HG02852 (cell line): ENCODE measurements at regions not wholly inside any gene's neighbourhood (a gene's known extent, or its start where the extent isn't known, plus 50 kb on each side); places are given as distances from the start of the nearest gene placed in this dataset.
"Not testable (repeated sequence)": the region's sequence is repeated elsewhere in the genome, so short reads cannot be mapped to it uniquely, and the experiment has no call there.

ENCODE experiments used
- ATAC-seq: cut with Tn5 transposase; IDR thresholded peaks from one replicate; pipeline ENCODE4 v1.9.1; 2021; ENCODE audit warnings: mild to moderate bottlenecking, moderate library complexity; ENCODE audit not compliant: unreplicated experiment

DNA sequence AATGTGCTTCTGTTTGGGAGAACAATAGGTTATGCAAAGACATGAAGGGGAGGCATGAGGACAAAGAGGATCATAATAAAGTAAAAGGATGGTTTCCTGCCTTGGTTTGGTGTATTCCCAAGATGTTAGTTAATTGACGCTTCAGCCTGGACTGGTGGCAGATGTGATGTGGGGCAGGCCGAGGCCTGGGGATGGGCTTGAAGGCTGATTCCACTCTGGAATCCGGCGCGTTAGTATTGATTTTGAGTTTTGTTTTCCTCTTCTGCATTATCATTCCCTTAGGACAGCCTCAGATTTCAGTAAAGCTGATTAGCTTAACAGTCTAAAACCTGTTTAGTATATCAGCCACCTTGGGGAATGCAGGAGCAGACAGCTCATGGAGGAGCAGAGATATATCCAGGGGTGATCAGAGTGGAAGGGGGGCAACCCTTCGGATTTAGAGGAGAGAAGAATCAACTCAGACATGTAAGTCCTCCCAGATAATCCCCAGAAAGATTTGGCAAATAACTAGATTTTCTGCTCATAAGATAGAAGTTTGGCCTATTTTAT lies 159.8 kb upstream of the MTPN start:
- no peak for ATAC-seq

DNA sequence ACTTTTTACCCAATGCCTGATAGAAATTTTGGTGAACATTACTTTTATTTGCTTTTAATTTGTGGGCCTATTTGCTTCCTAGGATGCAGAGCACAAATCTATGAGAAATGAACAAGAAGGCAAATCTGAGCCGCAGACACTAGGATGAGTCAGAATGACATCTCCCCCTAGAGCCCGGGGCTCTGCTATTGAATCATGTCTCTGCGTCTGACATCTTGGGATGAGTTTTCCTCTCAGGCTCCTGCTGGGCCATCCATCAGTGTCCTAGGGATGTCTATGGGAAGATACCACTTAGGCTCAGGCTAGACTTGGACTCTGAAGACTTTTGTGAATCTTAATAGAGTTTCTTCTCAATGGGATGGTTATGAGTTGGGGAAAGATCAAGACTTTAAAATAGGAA lies 157.3 kb upstream of the MTPN start:
- ATAC-seq = no peak

DNA sequence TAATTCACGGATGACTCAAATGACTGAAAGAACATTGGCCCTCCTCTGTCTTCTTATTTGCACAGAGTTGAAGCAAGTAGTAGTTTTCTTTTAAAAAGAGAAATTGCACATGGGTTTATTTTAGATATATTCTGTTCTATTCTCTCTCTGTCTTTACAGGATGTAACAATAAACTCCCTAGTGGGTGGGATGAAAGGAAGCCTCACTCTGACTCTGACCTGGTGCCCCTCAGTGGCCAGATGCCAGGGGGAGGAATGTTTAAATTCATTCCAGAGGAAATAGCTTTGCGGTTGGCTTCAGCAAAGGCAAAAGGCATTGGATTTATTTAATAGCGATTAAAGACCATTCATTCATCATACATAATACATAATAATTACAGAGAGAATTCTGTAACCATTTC lies 156.4 kb upstream of the MTPN start:
- no peak for ATAC-seq

DNA sequence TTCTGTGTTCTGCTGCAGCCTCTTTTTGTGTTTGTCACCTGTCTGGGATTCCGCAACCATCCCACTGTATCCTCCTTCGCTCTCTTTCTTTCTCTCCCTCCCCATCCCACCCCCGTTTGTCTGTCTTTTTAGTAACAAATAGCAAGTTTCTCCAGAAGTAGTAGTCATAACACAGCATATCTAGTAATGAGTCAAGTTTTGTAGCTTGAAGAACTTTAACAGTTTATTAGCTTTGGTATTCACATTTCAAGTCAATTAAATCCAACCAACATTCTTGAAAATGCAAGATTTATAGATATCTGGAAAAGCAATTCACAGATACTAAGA lies 154.1 kb upstream of the MTPN start:
- ATAC-seq = no peak

DNA sequence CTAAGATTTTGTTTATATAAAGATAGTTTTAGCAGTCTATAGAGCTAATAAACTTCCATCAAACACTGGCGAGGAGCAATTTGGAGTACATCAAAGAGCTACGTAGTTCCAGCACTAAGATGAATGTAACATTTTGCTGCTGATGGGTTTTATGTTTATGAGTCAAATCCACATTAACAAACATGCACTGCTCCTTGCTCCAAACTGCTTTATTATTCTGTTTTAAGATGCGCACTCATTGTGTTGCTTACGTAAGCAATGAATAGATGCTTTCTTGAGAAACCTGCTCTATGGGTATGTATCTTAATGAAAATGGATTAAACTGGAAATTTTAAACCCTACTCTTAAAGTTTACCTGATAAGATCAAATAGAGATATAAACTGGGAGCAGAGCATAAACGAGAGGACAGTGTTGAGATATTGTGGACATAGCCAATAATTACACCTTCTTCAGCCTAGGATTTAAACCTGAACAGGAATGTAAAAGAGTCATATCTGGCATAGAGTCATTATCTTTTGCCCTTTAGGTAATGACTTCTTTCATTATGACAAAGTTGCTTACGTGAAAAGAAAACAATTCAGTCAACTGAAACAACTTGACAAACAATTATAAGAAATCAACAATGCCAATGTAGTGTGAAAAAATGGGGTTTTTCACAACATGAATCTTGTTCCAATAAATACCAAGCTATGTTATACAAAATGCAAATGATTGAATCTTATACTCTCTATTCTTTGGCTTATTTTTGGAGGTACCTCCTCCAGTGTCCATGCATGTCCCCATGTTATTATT lies 153.5 kb upstream of the MTPN start:
- peak; percentile 43 for ATAC-seq

DNA sequence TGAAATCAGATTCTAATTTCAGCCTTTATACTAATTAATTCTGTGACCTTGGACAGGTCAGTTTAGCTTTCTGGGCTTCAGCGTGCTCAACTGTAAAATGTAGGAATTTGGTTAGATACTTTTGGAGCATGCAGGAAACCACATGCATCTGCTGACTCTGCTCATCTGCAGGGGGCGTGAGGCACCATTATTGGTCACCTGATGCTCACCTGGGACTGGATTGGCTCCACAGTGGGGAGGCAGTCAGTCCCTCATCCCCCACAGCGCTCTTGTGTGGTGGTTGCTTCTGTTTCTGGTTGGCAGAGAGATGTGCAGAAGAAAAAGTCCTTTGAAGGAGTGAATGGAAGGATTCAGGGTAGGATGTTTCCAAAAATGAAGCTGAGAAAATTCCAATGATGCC lies 150.9 kb upstream of the MTPN start:
- no peak for ATAC-seq

DNA sequence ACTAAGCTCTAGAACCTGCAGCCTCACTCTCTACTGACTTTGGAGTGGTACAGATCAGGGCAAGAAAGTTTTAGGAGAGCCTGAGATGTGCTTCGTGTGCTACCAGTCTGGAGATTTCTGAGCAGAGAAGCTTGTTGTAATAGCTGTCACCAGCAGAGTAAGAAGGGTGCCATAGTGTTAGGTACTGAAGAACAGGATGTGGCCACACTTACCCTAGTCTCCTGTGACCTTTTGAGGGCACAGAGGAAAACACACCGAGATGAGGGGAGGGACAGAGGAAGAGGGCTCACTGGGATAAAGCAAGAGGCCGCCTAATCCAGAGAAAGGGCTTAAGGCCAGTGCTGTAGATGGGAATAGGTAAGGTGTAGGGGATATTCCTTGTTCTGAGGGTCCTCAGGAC lies 146.2 kb upstream of the MTPN start:
- ATAC-seq = no peak

DNA sequence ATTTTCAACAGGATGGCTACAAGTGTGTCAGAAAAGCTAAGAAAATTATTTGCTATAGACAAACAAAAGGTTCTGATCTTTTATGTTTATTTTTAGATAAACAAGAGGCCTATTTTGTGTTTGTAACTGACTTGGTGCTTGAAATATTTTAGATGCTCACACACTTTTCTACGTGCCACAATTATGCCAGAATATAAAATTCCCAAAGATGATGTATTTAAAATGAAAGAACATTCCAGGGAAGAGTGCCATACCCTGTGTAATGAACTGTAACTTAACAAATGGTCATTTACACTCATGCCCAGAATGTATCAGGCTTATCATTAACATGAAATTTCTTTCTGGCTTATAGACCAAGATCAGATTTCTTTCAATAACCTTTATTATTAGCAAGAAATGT lies 144.9 kb upstream of the MTPN start:
- ATAC-seq = no peak

DNA sequence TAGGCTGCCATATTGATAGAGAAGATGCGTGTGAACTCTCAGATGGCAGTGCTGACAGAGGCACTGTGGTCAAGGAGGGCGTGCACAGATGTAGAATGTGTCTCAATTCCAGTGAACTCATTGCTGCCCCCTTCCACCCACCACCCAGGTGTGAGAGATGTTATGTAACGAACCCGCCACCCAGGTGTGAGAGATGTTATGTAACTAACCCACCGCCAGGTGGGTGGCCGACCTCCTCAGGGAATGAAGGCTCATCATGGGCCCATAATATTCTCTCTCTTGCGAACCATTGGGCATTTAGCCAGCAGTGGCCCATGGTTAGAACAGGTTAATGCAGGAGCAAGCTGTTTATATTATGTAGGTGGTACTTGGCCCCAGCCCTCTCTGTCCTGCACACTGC lies 140.4 kb upstream of the MTPN start:
- no peak for ATAC-seq

DNA sequence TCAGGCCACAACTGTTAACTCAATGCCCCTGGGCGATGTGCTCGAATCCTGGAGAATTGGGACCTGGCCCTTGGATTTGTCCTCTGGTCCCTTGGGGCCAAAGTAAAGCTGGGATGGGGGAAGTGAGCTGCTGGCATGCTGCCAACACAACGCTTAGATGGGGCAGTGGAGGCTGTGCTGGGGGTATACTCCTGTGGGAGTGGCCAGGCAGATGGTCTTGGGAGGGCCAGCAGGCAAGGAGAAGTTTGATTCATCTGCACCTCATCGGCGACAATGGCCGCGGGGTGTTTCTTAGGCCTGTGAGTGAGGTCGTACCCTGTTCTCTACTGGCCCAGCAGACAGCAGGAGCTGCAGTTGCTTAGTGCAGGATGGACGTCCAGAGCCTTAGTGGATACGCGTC lies 139.0 kb upstream of the MTPN start:
- ATAC-seq = no peak

DNA sequence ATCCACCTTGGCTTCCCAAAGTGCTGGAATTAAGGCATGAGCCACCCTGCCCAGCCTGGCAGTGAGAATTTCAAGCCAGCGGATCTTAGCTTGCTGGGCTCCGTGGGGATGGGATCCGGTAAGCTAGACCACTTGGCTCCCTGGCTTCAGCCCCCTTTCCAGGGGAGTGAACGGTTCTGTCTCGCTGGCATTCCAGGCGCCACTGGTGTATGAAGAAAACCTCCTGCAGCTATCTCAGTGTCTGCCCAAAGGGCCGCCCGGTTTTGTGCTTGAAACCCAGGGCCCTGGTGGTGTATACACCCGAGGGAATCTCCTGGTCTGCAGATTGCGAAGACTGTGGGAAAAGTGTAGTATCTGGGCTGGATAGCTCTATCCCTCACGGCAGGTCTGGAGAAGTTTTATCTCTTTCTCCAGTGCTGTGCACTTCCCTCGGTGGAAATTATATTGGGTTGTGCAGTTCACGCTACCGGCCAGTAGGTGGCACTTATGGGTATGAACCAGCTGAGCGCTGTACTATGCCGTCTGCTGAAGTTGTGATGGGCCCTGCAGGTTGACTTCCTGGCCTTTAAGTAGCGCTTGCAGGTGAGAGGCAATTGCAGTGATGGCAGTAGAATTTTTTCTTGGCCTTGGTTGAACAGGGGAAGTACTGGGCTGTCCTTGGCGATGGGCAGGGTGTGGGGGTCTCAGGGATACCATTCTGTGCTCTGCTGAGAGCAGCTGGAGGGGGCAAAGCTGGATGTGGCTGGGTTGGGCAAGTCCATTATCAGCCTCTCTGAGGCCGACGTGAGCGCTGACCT lies 138.0 kb upstream of the MTPN start:
- ATAC-seq = peak; percentile 98

DNA sequence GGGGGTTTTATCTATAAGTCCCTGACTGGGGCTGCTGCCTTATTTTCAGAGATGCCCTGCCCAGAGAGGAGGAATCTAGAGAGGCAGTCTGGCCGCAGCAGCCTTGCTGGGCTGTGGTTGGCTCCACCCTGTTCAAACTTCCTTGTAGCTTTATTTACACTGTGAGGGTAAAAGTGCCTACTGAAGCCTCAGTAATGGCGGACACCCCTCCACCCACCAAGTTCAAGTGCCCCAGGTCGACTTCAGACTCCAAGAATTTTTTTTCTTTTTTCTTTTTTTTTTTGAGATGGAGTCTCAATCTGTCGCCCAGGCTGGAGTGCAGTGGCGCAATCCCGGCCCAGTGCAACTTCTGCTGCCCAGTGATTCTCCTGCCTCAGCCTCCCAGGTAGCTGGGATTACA lies 137.3 kb upstream of the MTPN start:
- ATAC-seq = not testable (repeated sequence)

DNA sequence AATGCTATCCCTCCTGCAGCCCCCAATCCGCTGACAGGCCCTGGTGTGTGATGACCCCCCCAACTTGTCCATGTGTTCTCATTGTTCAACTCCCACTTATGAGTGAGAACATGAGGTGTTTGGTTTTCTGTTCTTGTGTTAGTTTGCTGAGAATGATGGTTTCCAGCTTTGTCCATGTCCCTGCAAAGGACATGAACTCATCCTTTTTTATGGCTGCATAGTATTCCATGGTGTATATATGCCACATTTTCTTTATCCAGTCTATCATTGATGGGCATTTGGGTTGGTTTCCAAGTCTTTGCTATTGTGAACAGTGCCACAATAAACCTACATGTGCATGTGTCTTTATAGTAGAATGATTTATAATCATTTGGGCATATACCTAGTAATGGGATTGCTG lies 131.9 kb upstream of the MTPN start:
- not testable (repeated sequence) for ATAC-seq

DNA sequence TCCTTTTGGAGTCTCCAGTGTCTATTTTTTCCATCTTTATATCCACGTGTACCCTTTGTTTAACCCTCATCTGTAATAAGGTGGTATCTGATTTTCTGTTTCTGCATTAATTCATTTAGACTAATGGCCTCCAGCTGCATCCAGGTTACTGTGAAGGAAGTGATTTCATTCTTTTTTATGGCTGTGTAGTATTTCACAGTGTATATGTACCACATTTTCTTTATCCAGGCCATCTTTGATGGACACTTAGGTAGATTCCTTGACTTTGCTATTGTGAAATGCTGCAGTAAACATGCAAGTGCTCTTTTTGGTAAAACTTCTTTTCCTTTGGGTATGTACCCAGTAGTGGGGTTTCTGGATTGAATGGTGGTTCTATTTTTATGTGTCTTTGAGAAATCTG lies 128.0 kb upstream of the MTPN start:
- ATAC-seq = no peak

DNA sequence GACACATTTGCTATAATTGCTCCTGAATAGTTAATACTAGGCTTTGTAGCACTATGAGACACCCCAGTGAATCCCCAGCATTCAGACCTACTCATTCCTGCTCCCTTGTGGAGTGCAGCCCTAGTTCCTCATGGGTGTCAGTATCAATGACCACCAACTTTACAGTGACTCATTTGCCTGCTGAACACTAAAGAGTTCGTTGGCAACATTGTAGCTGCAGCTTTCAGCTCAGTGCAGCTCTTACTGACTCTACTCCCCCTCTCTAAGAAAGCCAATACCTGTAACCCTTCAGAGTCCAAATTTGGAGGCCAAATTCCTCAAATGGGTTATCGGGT lies 127.1 kb upstream of the MTPN start:
- ATAC-seq = no peak

DNA sequence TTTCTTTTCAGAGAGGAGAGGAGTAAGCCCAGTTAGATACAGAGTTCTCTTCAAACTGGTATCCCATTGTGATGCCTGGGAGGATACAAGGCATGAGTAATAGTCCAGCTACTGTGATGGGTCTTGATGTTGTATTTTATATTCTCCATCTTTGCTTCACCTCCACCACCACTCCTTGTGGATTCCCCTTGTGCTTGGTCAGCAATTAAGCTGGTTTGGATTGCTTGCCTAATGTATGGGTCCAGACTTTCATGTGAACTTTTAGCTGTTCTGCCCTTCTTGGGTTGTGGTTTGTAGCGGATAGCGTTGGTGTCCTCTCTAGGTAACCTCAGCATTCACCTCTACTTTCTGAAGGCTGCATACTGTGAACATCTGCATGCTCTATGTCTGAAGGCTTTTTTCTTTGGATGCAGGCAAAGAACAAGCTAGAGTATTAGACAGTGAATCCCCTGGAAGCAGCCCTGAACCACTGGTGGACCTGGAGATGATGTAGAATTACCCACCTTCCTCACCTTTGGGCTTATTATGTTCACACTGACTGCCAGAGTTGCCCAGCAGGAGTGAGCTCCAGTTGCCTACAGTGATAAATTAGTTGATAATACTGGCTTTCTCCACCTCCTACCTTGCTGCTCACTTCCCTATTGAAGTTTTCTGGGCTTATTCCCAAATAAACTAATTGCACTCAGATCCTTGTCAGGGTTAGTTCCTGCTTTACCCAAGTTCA lies 126.5 kb upstream of the MTPN start:
- no peak for ATAC-seq

DNA sequence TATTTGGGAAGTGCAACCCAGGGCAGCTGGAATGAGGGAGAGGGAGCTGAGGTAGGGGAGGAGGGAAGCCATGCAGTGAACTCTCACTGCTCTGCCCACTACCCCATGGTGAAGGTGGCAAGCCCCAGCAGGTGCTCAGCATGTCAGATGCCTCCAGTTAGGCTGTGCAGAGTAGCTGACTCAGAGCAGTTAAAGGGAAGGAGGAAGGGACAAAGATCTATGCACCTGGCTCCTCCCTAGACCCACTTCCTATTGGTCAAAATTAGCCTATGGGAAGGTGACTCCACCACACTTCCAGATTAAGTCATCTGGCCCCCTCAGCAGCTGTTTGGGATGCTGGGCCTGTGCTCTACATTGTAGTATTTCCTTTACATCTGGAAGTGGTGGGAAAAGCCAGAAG lies 125.7 kb upstream of the MTPN start:
- no peak for ATAC-seq

DNA sequence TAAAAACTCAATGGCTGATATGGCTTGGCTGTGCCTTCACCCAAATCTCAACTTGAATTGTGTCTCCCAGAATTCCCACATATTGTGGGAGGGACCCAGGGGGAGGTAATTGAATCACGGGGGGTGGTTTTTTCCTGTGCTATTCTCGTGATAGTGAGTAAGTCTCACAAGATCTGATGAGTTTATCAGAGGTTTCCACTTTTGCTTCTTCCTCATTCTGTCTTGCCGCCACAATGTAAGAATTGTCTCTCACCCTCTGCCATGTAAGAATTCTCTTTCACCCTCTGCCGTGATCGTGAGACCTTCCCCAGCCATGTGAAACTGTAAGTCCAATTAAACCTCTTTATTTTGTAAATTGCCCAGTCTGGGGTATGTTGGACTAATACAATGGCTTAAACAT lies 115.6 kb upstream of the MTPN start:
- not testable (repeated sequence) for ATAC-seq

DNA sequence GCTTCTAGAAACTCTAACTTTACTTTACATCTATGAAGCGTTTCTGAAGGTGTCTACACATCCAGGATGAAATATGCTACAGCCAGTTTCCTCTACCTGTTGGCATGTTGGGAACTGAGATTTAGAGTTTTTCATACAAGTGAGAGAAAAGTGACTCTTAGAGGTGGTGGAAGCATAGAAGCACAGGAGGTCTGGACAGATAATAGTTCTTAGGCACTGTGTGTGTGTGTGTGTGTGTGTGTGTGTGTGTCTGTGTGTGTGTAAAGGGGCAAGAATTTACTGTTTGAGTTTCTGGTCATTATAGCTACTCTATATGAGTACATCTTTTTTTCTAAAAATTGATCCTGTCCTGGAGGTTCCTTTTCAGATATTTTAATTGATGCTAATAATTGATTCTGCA lies 110.7 kb upstream of the MTPN start:
- ATAC-seq = no peak

DNA sequence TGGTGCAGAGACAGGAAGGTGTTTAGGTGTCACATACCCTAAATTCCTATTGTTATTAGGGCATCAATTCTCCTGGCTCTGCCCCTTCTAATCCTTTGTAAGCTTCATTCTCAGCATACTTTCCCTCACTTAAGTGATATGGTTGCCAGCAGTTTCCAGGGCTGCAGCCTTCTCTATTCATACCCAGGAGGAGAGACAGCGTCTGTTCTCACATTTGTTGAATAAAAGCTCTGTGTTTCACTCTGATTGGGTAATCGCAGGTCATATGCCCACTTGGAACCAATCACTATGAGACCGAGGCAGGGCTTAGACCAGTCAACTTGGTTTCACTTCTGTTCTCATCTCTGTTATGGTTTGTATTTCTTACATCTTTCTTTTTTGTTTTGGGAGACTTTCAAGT lies 109.6 kb upstream of the MTPN start:
- peak; percentile 96 for ATAC-seq

DNA sequence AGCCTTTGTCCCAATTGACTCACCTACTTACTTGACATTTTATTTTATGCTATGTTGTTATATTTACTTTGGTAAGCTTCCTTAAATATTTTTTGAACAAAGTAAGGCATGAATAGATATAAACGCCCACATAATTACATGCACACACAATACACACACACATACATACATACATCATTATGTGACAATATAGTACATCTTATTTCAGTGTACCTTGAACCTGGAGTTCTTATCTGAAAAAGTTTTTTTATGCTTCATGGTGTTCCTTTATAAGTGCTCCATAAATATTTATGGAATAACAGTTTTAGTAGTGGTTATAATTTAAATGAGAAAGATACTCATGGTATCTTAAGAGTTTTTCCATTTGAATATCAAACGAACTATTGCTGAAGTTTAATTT lies 102.8 kb upstream of the MTPN start:
- no peak for ATAC-seq

DNA sequence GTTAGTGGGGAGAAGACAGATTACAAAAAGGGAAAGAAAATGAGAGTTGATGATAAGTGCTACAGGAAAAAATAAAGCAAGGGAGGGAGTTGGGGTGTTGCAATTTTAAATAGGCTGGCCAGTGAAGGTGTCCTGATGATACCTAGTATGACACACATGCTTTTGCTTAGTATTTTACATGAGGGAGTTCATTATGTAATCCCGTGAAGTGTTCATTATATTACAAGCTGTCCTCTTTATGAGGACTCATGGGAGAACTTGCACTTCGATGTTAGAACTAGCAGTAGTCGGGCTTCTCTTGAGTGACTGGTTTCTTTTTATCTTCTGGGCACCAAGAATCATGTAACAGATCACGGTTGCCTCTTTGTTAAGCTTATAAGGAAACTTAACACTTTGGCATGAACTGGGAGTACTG lies 102.3 kb upstream of the MTPN start:
- no peak for ATAC-seq
